NT2/D1 (cell line): ENCODE measurements at regions not wholly inside any gene's neighbourhood (a gene's known extent, or its start where the extent isn't known, plus 50 kb on each side); places are given as distances from the start of the nearest gene placed in this dataset.

Experiments
- DNase-seq: peaks from one replicate; pipeline ENCODE4 v3.0.0-alpha.2; 2011; ENCODE audit warnings: low read depth, low spot score
- H3K27me3 ChIP-seq: 2 replicates; pipeline ENCODE4 v1.6.0; 2011; ENCODE audit warnings: mild to moderate bottlenecking; ENCODE audit not compliant: insufficient read length, insufficient read depth
- H3K36me3 ChIP-seq: 2 replicates; pipeline ENCODE4 v1.6.1; 2011; ENCODE audit warnings: mild to moderate bottlenecking, low read length, mixed read lengths; ENCODE audit not compliant: insufficient read depth, insufficient read length
- H3K4me1 ChIP-seq: 2 replicates; pipeline ENCODE4 v1.5.1; 2011; ENCODE audit not compliant: insufficient read depth, insufficient read length
- H3K4me3 ChIP-seq: 2 replicates; pipeline ENCODE4 v1.5.1; 2011; ENCODE audit warnings: low read depth; ENCODE audit not compliant: insufficient read length
- H3K9ac ChIP-seq: 2 replicates; pipeline ENCODE4 v1.6.0; 2011; ENCODE audit warnings: low read depth; ENCODE audit not compliant: insufficient read length
- H3K9me3 ChIP-seq: 2 replicates; pipeline ENCODE4 v1.5.1; 2011; ENCODE audit warnings: mild to moderate bottlenecking, low read length; ENCODE audit not compliant: insufficient read depth
- SUZ12 ChIP-seq: IDR thresholded peaks from 2 replicates; pipeline ENCODE4 v1.6.1; 2011; ENCODE audit not compliant: insufficient read length, insufficient read depth; ENCODE audit errors: extremely low read depth
- YY1 ChIP-seq: IDR thresholded peaks from 2 replicates; pipeline ENCODE4 v1.6.1; 2011; ENCODE audit not compliant: insufficient read length, insufficient read depth
- ZNF274 ChIP-seq: IDR thresholded peaks from 2 replicates; pipeline ENCODE4 v1.6.1; 2011; ENCODE audit warnings: mild to moderate bottlenecking, low read depth, low read length

DNA sequence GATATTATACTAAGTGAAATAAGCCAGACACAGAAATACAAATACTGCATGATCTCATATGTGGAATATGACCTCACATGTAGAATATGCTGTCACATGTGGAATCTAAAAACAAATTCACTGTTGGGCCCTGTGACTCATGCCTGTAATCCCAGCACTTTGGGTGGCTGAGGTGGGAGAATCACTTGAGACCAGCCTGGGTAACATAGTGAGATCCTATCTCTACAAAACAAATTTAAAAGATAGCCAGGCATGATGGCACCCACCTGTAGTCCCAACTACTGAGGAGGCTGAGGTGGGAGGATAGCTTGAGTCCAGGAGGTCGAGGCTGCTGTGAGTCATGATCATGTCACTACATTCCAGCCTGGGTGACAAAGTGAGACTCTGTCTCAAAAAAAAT is 160.3 kb downstream of the PTEN start:
- H3K27me3 ChIP-seq = no peaks in the 10 kb centered on the region
- no peak overlapping the region for H3K4me3 ChIP-seq
- DNase-seq = no peak
- no peak overlapping the region for H3K9ac ChIP-seq
- H3K9me3 ChIP-seq = no peaks in the 10 kb centered on the region
- no peaks in the 10 kb centered on the region for H3K4me1 ChIP-seq
- TF ChIP-seq SUZ12 (no peak), ZNF274 (no peak), YY1 (no peak)
- H3K36me3 ChIP-seq = no peaks in the 10 kb centered on the region

- TF ChIP-seq YY1 (no peak), SUZ12 (no peak), ZNF274 (no peak)
- Histone ChIP-seq H3K36me3 (no peaks in the 10 kb centered on the region), H3K9me3 (no peaks in the 10 kb centered on the region), H3K4me1 (no peaks in the 10 kb centered on the region), H3K27me3 (no peaks in the 10 kb centered on the region), H3K4me3 (no peak overlapping the region), H3K9ac (no peak overlapping the region)
- DNase-seq = no peak
Observed at GRCh38 chr10:88026031-88026430, 162.6 kb downstream of the PTEN start.

GRCh38 chr10:88027570-88027969 is 164.1 kb downstream of the PTEN start:
- Histone ChIP-seq H3K4me3 (no peak overlapping the region), H3K9me3 (no peaks in the 10 kb centered on the region), H3K4me1 (no peaks in the 10 kb centered on the region), H3K36me3 (no peaks in the 10 kb centered on the region), H3K27me3 (no peaks in the 10 kb centered on the region), H3K9ac (no peak overlapping the region)
- no peak for DNase-seq
- TF ChIP-seq SUZ12 = no peak
- TF ChIP-seq ZNF274 = no peak
- no peak for TF ChIP-seq YY1

DNA sequence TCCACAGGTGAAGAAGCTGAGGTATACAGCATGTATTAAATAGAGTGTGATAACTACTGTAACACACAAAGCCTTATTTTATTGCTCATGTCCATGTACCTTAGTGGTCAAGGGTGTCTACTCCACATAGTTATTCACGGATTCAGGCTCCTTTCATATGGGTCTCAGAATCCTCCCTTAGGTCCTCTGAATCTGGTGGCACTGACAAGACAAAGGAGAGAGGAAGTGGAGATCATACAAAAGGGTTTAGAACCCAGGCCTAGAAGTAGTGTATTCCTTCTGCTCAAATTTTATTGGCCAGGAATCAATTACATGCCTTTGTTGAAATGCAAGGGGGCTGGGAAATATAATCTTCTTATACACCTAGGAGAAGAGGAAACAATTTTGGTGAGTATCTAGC is 164.6 kb downstream of the PTEN start:
- no peaks in the 10 kb centered on the region for H3K9me3 ChIP-seq
- no peaks in the 10 kb centered on the region for H3K27me3 ChIP-seq
- TF ChIP-seq YY1 (no peak), SUZ12 (no peak), ZNF274 (no peak)
- no peaks in the 10 kb centered on the region for H3K36me3 ChIP-seq
- no peak overlapping the region for H3K4me3 ChIP-seq
- no peak overlapping the region for H3K9ac ChIP-seq
- no peak for DNase-seq
- H3K4me1 ChIP-seq = no peaks in the 10 kb centered on the region

- Histone ChIP-seq H3K4me3 (no peak overlapping the region), H3K9me3 (no peaks in the 10 kb centered on the region), H3K27me3 (no peaks in the 10 kb centered on the region), H3K36me3 (no peaks in the 10 kb centered on the region), H3K4me1 (no peaks in the 10 kb centered on the region), H3K9ac (no peak overlapping the region)
- TF ChIP-seq YY1 (no peak), SUZ12 (no peak), ZNF274 (no peak)
- no peak for DNase-seq
Observed at GRCh38 chr10:88028654-88029053, 165.2 kb downstream of the PTEN start.

GRCh38 chr10:88032566-88032965 is 169.1 kb downstream of the PTEN start:
- no peaks in the 10 kb centered on the region for H3K27me3 ChIP-seq
- TF ChIP-seq ZNF274 (no peak), YY1 (no peak), SUZ12 (no peak)
- no peak overlapping the region for H3K4me3 ChIP-seq
- no peaks in the 10 kb centered on the region for H3K4me1 ChIP-seq
- H3K36me3 ChIP-seq = no peaks in the 10 kb centered on the region
- no peak overlapping the region for H3K9ac ChIP-seq
- no peaks in the 10 kb centered on the region for H3K9me3 ChIP-seq
- no peak for DNase-seq

GRCh38 chr10:88033385-88033784 is 170.0 kb downstream of the PTEN start:
- Histone ChIP-seq H3K9ac (no peak overlapping the region), H3K9me3 (no peaks in the 10 kb centered on the region), H3K4me1 (no peaks in the 10 kb centered on the region), H3K27me3 (no peaks in the 10 kb centered on the region), H3K4me3 (no peak overlapping the region), H3K36me3 (no peaks in the 10 kb centered on the region)
- DNase-seq = no peak
- TF ChIP-seq SUZ12 = no peak
- TF ChIP-seq YY1 = no peak
- no peak for TF ChIP-seq ZNF274

DNA sequence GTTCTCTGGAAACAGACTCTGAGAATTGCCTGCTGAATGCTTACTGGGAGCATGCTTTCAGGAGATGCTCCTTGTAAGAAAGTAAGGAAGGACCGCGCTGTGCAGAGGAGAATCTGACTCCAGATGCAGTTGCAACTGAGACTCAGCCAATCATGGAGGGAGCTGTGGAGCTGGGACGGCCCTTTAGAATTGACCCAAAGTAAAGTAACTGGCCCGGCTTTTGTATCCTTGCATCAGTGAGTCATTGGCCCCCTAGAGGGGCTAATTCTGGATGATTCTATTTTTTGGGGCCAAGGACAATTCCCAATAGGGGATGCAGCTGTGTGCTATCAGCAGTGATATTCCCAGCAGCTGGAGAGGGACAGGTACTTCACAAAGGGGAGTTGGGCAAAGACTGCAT is 170.4 kb downstream of the PTEN start:
- no peaks in the 10 kb centered on the region for H3K27me3 ChIP-seq

More for the DNA sequence above, 170.4 kb downstream of the PTEN start:
- no peak overlapping the region for H3K9ac ChIP-seq
- no peaks in the 10 kb centered on the region for H3K4me1 ChIP-seq
- no peak overlapping the region for H3K4me3 ChIP-seq
- H3K36me3 ChIP-seq = no peaks in the 10 kb centered on the region
- no peaks in the 10 kb centered on the region for H3K9me3 ChIP-seq
- TF ChIP-seq SUZ12 (no peak), YY1 (no peak), ZNF274 (no peak)
- DNase-seq = no peak
